ENCODE measurements at regions not wholly inside any gene's neighbourhood (a gene's known extent, or its start where the extent isn't known, plus 50 kb on each side); places are given as distances from the start of the nearest gene placed in this dataset.

- no peak for FAIRE-seq
- intact Hi-C loops (cut with micrococcal nuclease; ENCODE audit: unreplicated experiment) = no loop called here
- no peak for DNase-seq (ENCODE audit: low spot score)
- Histone ChIP-seq H3K27ac (ENCODE audit: extremely low read length, insufficient read depth, low read length) (no peak overlapping the region), H3K4me2 (ENCODE audit: low read depth, low read length) (no peak overlapping the region), H3K9me3 (ENCODE audit: low read length) (no peaks in the 10 kb centered on the region), H3K27me3 (ENCODE audit: control insufficient read depth in 1 of 2, insufficient read depth in 2 of 2, low read length in 2 of 2) (peaks cover 0 to 3% of the 10 kb centered on the region in 2 experiments; a peak in 1 of 5 replicates), H3K4me1 (ENCODE audit: insufficient read depth, low read length) (no peaks in the 10 kb centered on the region), H2AFZ (ENCODE audit: low read length) (no peak overlapping the region), H4K20me1 (ENCODE audit: insufficient read depth, low read length) (no peaks in the 10 kb centered on the region), H3K36me3 (replicated peaks in 1 of 2; ENCODE audit: control insufficient read depth in 1 of 2, insufficient read depth in 2 of 2, low read length in 2 of 2) (no peaks in the 10 kb centered on the region), H3K9ac (ENCODE audit: insufficient read depth, low read depth, low read length) (no peak overlapping the region), H3K4me3 (replicated peaks in 1 of 3; ENCODE audit: insufficient read depth in 1 of 3, low read depth in 2 of 3, low read length in 3 of 3) (no peak overlapping the region), H3K79me2 (ENCODE audit: insufficient read depth, low read length) (no peaks in the 10 kb centered on the region)
- WGBS (ENCODE audit: low lambda C conversion rate) = 56% methylated on average over 3 of the region's 3 CpGs
- in situ Hi-C loops (cut with HindIII; ENCODE audit: extremely low pct_ligation_motif_present, low pct_unique_long_range_greater_than_20kb) = no loop called here
- ChIA-PET POLR2A (interaction anchor here (0.9 kb wide), 1 partner anchor 18 kb away, joined by 3 read pairs; no protein-coding TSS in a partner anchor), CTCF (ENCODE audit: low intra/inter-chr PET ratio, low total read pairs) (no interaction called here)
- no peak for TF ChIP-seq CCDC6 (CRISPR knock-in tag; IDR thresholded peaks at IDR 0.05)
- no peak for TF ChIP-seq ZNF556 (CRISPR knock-in tag; IDR thresholded peaks at IDR 0.05; ENCODE audit: borderline replicate concordance)
- no peak for TF ChIP-seq KAT8 (CRISPR knock-in tag; IDR thresholded peaks at IDR 0.05)
- ATAC-seq = no peak
- no TSS peak for BruUV-seq (replicated peaks)
These were observed 174.0 kb upstream of the ATP1B1 start for GRCh38 chr1:168932539-168932938.

- no peaks in the 10 kb centered on the region for H3K79me2 ChIP-seq (ENCODE audit: insufficient read depth, low read length)
- H3K27ac ChIP-seq (ENCODE audit: extremely low read length, insufficient read depth, low read length) = no peak overlapping the region
- H3K4me2 ChIP-seq (ENCODE audit: low read depth, low read length) = no peak overlapping the region
- no peak overlapping the region for H2AFZ ChIP-seq (ENCODE audit: low read length)
- DNase-seq (ENCODE audit: low spot score) (no peak), ATAC-seq (no peak), FAIRE-seq (no peak)
- no peaks in the 10 kb centered on the region for H3K36me3 ChIP-seq (replicated peaks in 1 of 2; ENCODE audit: control insufficient read depth in 1 of 2, insufficient read depth in 2 of 2, low read length in 2 of 2)
- 24% methylated on average over 4 of the region's 4 CpGs for WGBS (ENCODE audit: low lambda C conversion rate)
- no TSS peak for BruUV-seq (replicated peaks)
- H3K9ac ChIP-seq (ENCODE audit: insufficient read depth, low read depth, low read length) = no peak overlapping the region
- peaks cover 0 to 3% of the 10 kb centered on the region in 2 experiments; a peak in 1 of 5 replicates for H3K27me3 ChIP-seq (ENCODE audit: control insufficient read depth in 1 of 2, insufficient read depth in 2 of 2, low read length in 2 of 2)
- H3K4me1 ChIP-seq (ENCODE audit: insufficient read depth, low read length) = no peaks in the 10 kb centered on the region
- in situ Hi-C loops (cut with HindIII; ENCODE audit: extremely low pct_ligation_motif_present, low pct_unique_long_range_greater_than_20kb) (no loop called here), intact Hi-C loops (cut with micrococcal nuclease; ENCODE audit: unreplicated experiment) (no loop called here)
- POLR2A ChIA-PET = interaction anchor here (0.9 kb wide), 1 partner anchor 17 kb away, joined by 3 read pairs; no protein-coding TSS in a partner anchor
- no peak overlapping the region for H3K4me3 ChIP-seq (replicated peaks in 1 of 3; ENCODE audit: insufficient read depth in 1 of 3, low read depth in 2 of 3, low read length in 3 of 3)
- no peaks in the 10 kb centered on the region for H4K20me1 ChIP-seq (ENCODE audit: insufficient read depth, low read length)
- CTCF ChIA-PET (ENCODE audit: low intra/inter-chr PET ratio, low total read pairs) = no interaction called here
- H3K9me3 ChIP-seq (ENCODE audit: low read length) = no peaks in the 10 kb centered on the region
- no peak for TF ChIP-seq ARID5B (CRISPR knock-in tag; IDR thresholded peaks at IDR 0.05)
- TF ChIP-seq PAXIP1 (CRISPR knock-in tag; conservative IDR thresholded peaks at IDR 0.05) = no peak
- no peak for TF ChIP-seq ZMYM3 (CRISPR knock-in tag; IDR thresholded peaks at IDR 0.05)
- TF ChIP-seq ZNF207 (IDR thresholded peaks at IDR 0.05; ENCODE audit: borderline replicate concordance) = no peak
- no peak for TF ChIP-seq ZNF326 (CRISPR knock-in tag; IDR thresholded peaks at IDR 0.05; ENCODE audit: borderline replicate concordance)
- no peak for TF ChIP-seq ZNF496 (CRISPR knock-in tag; IDR thresholded peaks at IDR 0.05; ENCODE audit: insufficient replicate concordance)
These were observed 173.2 kb upstream of the ATP1B1 start for GRCh38 chr1:168933141-168933805.
